Osteocyte (in vitro differentiated cells): ENCODE measurements at regions not wholly inside any gene's neighbourhood (a gene's known extent, or its start where the extent isn't known, plus 50 kb on each side); places are given as distances from the start of the nearest gene placed in this dataset.
"Not testable (repeated sequence)": the region's sequence is repeated elsewhere in the genome, so short reads cannot be mapped to it uniquely, and the experiment has no call there.

Experiments
- DNase-seq: peaks from one replicate; pipeline ENCODE4 v3.0.0; 2021; ENCODE audit warnings: mixed read lengths; ENCODE audit not compliant: unreplicated experiment; ENCODE audit errors: extremely low spot score
- H3K27ac Mint-ChIP-seq: one replicate; pipeline ENCODE4 v1.8.0; 2021; ENCODE audit warnings: mild to moderate bottlenecking, mixed read lengths; ENCODE audit not compliant: unreplicated experiment
- H3K27me3 Mint-ChIP-seq: one replicate; pipeline ENCODE4 v1.8.0; 2021; ENCODE audit warnings: mixed read lengths; ENCODE audit not compliant: unreplicated experiment
- H3K36me3 Mint-ChIP-seq: one replicate; pipeline ENCODE4 v1.8.0; 2021; ENCODE audit warnings: mixed read lengths; ENCODE audit not compliant: unreplicated experiment
- H3K4me1 Mint-ChIP-seq: one replicate; pipeline ENCODE4 v1.8.0; 2021; ENCODE audit warnings: mixed read lengths; ENCODE audit not compliant: unreplicated experiment
- H3K4me3 Mint-ChIP-seq: one replicate; pipeline ENCODE4 v1.8.0; 2021; ENCODE audit warnings: mild to moderate bottlenecking, moderate library complexity, mixed read lengths; ENCODE audit not compliant: unreplicated experiment
- H3K9me3 Mint-ChIP-seq: one replicate; pipeline ENCODE4 v1.8.0; 2021; ENCODE audit warnings: mixed read lengths; ENCODE audit not compliant: unreplicated experiment
- TF ChIP-seq, protein P1 (sequence below): fragments of 200-600 bp; sonication (generic); IDR thresholded peaks from 2 replicates; pipeline ENCODE4 v1.5.0; 2021; ENCODE audit warnings: antibody characterized with exemption, mild to moderate bottlenecking, moderate library complexity

GRCh38 chr4:7134737-7135388 is 57.5 kb upstream of the SORCS2 start:
- Mint-ChIP-seq H3K4me1 (peaks cover 28% of the 10 kb centered on the region), H3K4me3 (no peak overlapping the region), H3K36me3 (no peaks in the 10 kb centered on the region), H3K27ac (peak overlapping the region; percentile 89), H3K27me3 (peaks cover 9% of the 10 kb centered on the region), H3K9me3 (no peaks in the 10 kb centered on the region)
- DNase-seq, result peak; percentile 87
- TF ChIP-seq, protein P1, sequence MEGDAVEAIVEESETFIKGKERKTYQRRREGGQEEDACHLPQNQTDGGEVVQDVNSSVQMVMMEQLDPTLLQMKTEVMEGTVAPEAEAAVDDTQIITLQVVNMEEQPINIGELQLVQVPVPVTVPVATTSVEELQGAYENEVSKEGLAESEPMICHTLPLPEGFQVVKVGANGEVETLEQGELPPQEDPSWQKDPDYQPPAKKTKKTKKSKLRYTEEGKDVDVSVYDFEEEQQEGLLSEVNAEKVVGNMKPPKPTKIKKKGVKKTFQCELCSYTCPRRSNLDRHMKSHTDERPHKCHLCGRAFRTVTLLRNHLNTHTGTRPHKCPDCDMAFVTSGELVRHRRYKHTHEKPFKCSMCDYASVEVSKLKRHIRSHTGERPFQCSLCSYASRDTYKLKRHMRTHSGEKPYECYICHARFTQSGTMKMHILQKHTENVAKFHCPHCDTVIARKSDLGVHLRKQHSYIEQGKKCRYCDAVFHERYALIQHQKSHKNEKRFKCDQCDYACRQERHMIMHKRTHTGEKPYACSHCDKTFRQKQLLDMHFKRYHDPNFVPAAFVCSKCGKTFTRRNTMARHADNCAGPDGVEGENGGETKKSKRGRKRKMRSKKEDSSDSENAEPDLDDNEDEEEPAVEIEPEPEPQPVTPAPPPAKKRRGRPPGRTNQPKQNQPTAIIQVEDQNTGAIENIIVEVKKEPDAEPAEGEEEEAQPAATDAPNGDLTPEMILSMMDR, result no peak

- peaks cover 28% of the 10 kb centered on the region for H3K4me1 Mint-ChIP-seq
- H3K27ac Mint-ChIP-seq, result peak overlapping the region; percentile 89
- H3K9me3 Mint-ChIP-seq, H3K36me3 Mint-ChIP-seq, H3K27me3 Mint-ChIP-seq, H3K4me3 Mint-ChIP-seq, DNase-seq: not testable (repeated sequence)
Measured at GRCh38 chr4:7133818-7134650, 58.3 kb upstream of the SORCS2 start.

- Mint-ChIP-seq H3K27ac (no peak overlapping the region), H3K27me3 (peaks cover 1% of the 10 kb centered on the region), H3K36me3 (no peaks in the 10 kb centered on the region), H3K9me3 (no peaks in the 10 kb centered on the region), H3K4me1 (peaks cover 28% of the 10 kb centered on the region), H3K4me3 (no peak overlapping the region)
- TF ChIP-seq, protein P1, result no peak
- no peak for DNase-seq
Measured at GRCh38 chr4:7132730-7133582, 59.4 kb upstream of the SORCS2 start.

DNA sequence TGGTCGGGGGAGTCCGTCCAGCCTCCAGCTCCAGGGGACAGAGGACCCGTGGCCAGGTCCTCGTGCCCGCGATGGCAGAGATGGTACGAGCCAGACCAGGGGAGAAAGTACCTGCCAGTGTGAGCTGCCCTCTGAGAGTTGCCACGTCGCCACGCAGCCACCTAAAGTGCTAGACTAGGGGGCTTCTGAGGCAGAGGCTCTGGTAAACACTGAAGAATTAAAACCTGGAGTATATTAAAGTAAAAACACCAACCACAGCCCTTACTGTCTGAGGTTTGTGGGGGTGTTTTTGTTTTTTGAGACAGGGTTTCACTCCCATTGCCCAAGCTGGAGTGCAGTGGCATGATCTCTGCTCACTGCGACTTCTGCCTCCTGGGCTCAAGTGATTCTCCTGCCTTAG is 60.1 kb upstream of the SORCS2 start:
- Mint-ChIP-seq H3K4me1 (peaks cover 28% of the 10 kb centered on the region), H3K27ac (no peak overlapping the region), H3K36me3 (no peaks in the 10 kb centered on the region), H3K9me3 (no peaks in the 10 kb centered on the region), H3K4me3 (no peak overlapping the region), H3K27me3 (peaks cover 7% of the 10 kb centered on the region)
- TF ChIP-seq, protein P1, result no peak
- DNase-seq, result no peak

DNA sequence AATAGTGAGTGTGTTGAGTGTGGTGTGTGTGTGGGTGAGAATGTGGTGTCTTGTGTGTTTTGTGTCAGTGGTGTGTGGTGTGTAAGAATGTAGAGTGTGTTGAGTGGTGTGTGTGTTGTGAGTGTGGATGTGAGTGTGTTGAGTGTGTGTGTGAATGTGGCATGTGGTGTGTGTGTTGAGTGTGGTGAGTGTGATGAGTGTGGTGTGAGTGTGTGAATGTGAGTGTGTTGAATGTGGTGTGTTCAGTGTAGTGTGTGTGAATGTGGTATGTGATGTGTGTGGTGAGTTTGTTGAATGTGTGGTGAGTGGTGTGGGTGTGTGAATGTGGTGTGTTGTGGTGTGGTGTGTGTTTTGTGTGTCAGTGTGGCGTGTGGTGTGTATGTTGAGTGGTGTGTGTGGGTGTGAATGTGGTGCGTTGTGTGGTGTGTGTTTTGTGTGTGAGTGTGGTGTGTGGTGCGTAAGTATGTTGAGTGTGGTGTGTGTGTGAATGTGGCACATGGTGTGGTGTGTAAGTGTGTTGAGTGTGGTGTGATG is 60.8 kb upstream of the SORCS2 start:
- TF ChIP-seq, protein P1, result no peak
- peaks cover 30% of the 10 kb centered on the region for H3K4me1 Mint-ChIP-seq
- no peaks in the 10 kb centered on the region for H3K36me3 Mint-ChIP-seq
- H3K4me3 Mint-ChIP-seq, result no peak overlapping the region
- peaks cover 11% of the 10 kb centered on the region for H3K27me3 Mint-ChIP-seq
- no peak for DNase-seq
- no peak overlapping the region for H3K27ac Mint-ChIP-seq
- H3K9me3 Mint-ChIP-seq, result no peaks in the 10 kb centered on the region
